Activated T-helper 1 cell treated with anti-CD3 and anti-CD28 coated beads, Interleukin-12 subunit alpha, Interleukin-12 subunit beta, Interleukin-2, Interleukin-4 antibody, amounts not matched to agents 30 ng/mL and 10 ng/mL and 1 ng/mL, durations not matched to agents 14 hours and 24 hours and 36 hours (primary cell): ENCODE measurements at regions not wholly inside any gene's neighbourhood (a gene's known extent, or its start where the extent isn't known, plus 50 kb on each side); places are given as distances from the start of the nearest gene placed in this dataset.

Experiments
- DNase-seq: peaks from one replicate; pipeline ENCODE4 v3.0.0; 2021; ENCODE audit warnings: low spot score
- H3K27ac Mint-ChIP-seq: one replicate; pipeline ENCODE4 v1.8.0; 2021; ENCODE audit warnings: mild to moderate bottlenecking, mixed read lengths
- H3K27me3 Mint-ChIP-seq: one replicate; pipeline ENCODE4 v1.8.0; 2022; ENCODE audit warnings: mild to moderate bottlenecking, moderate library complexity, mixed read lengths; ENCODE audit not compliant: insufficient read depth
- H3K36me3 Mint-ChIP-seq: one replicate; pipeline ENCODE4 v1.8.0; 2021; ENCODE audit warnings: low read depth, mixed read lengths
- H3K4me1 Mint-ChIP-seq: one replicate; pipeline ENCODE4 v1.8.0; 2021; ENCODE audit warnings: low read depth, mixed read lengths
- H3K4me3 Mint-ChIP-seq: one replicate; pipeline ENCODE4 v1.8.0; 2021; ENCODE audit warnings: mild to moderate bottlenecking, moderate library complexity, mixed read lengths
- H3K9me3 Mint-ChIP-seq: one replicate; pipeline ENCODE4 v1.8.0; 2021; ENCODE audit warnings: mixed read lengths
- intact Hi-C: fragments of 100-400 bp; cut with micrococcal nuclease; formaldehyde crosslinking; loops from one replicate; pipeline ENCODE4 v1.15.1; 2024

- Mint-ChIP-seq H3K27me3 (peaks cover 9% of the 10 kb centered on the region), H3K27ac (no peak overlapping the region), H3K36me3 (no peaks in the 10 kb centered on the region), H3K4me3 (no peak overlapping the region), H3K4me1 (peaks cover 48% of the 10 kb centered on the region), H3K9me3 (peaks cover 14% of the 10 kb centered on the region)
- intact Hi-C loops, result no loop called here
- no peak for DNase-seq
These were observed 102.2 kb upstream of the SERP2 start for GRCh38 chr13:44271473-44271872.

- Mint-ChIP-seq H3K27me3 (peaks cover 7% of the 10 kb centered on the region), H3K4me1 (peaks cover 48% of the 10 kb centered on the region), H3K27ac (peak overlapping the region; percentile 6), H3K9me3 (peaks cover 12% of the 10 kb centered on the region), H3K4me3 (no peak overlapping the region), H3K36me3 (no peaks in the 10 kb centered on the region)
- DNase-seq, result no peak
- intact Hi-C loops, result no loop called here
These were observed 101.7 kb upstream of the SERP2 start for GRCh38 chr13:44271915-44272341.

- H3K4me1 Mint-ChIP-seq, result peaks cover 48% of the 10 kb centered on the region
- H3K4me3 Mint-ChIP-seq, result no peak overlapping the region
- peaks cover 3% of the 10 kb centered on the region for H3K27me3 Mint-ChIP-seq
- intact Hi-C loops, result no loop called here
- H3K36me3 Mint-ChIP-seq, result no peaks in the 10 kb centered on the region
- DNase-seq, result no peak
- peaks cover 7% of the 10 kb centered on the region for H3K9me3 Mint-ChIP-seq
- H3K27ac Mint-ChIP-seq, result no peak overlapping the region
These were observed 100.9 kb upstream of the SERP2 start for GRCh38 chr13:44272692-44273091.

- H3K4me1 Mint-ChIP-seq, result peaks cover 54% of the 10 kb centered on the region
- H3K27ac Mint-ChIP-seq, result peak overlapping the region; percentile 2
- DNase-seq, result no peak
- H3K27me3 Mint-ChIP-seq, result no peaks in the 10 kb centered on the region
- intact Hi-C loops, result no loop called here
- H3K9me3 Mint-ChIP-seq, result peaks cover 7% of the 10 kb centered on the region
- no peak overlapping the region for H3K4me3 Mint-ChIP-seq
- no peaks in the 10 kb centered on the region for H3K36me3 Mint-ChIP-seq
These were observed 100.4 kb upstream of the SERP2 start for GRCh38 chr13:44273216-44273615.

GRCh38 chr13:44273991-44274770 lies 99.4 kb upstream of the SERP2 start:
- Mint-ChIP-seq H3K27ac (peak overlapping the region; percentile 85), H3K9me3 (peaks cover 7% of the 10 kb centered on the region), H3K4me3 (peak overlapping the region; percentile 56), H3K27me3 (no peaks in the 10 kb centered on the region), H3K4me1 (peaks cover 60% of the 10 kb centered on the region), H3K36me3 (no peaks in the 10 kb centered on the region)
- peak; percentile 22 for DNase-seq
- intact Hi-C loops, result loop anchor here (1.0 to 2.0 kb wide), 4 partner anchors 15 to 644 kb away; no protein-coding TSS in a partner anchor

- H3K4me1 Mint-ChIP-seq, result peaks cover 60% of the 10 kb centered on the region
These were observed 98.8 kb upstream of the SERP2 start for GRCh38 chr13:44274771-44275205.

GRCh38 chr13:44275381-44275780 lies 98.2 kb upstream of the SERP2 start:
- no peak overlapping the region for H3K4me3 Mint-ChIP-seq

More at GRCh38 chr13:44274771-44275205, 98.8 kb upstream of the SERP2 start:
- no peaks in the 10 kb centered on the region for H3K36me3 Mint-ChIP-seq
- DNase-seq, result no peak
- intact Hi-C loops, result loop anchor here (1.0 to 2.0 kb wide), 4 partner anchors 15 to 644 kb away; no protein-coding TSS in a partner anchor
- H3K4me3 Mint-ChIP-seq, result peak overlapping the region; percentile 56
- peaks cover 7% of the 10 kb centered on the region for H3K9me3 Mint-ChIP-seq
- H3K27me3 Mint-ChIP-seq, result no peaks in the 10 kb centered on the region
- peak overlapping the region; percentile 85 for H3K27ac Mint-ChIP-seq

GRCh38 chr13:44276061-44276460 lies 97.6 kb upstream of the SERP2 start:
- H3K36me3 Mint-ChIP-seq, result no peaks in the 10 kb centered on the region
- no peak for DNase-seq
- H3K9me3 Mint-ChIP-seq, result peaks cover 7% of the 10 kb centered on the region
- H3K4me3 Mint-ChIP-seq, result no peak overlapping the region
- intact Hi-C loops, result no loop called here
- no peaks in the 10 kb centered on the region for H3K27me3 Mint-ChIP-seq
- no peak overlapping the region for H3K27ac Mint-ChIP-seq
- peaks cover 54% of the 10 kb centered on the region for H3K4me1 Mint-ChIP-seq

More at GRCh38 chr13:44275381-44275780, 98.2 kb upstream of the SERP2 start:
- intact Hi-C loops, result loop anchor here (2.0 kb wide), 2 partner anchors 19 to 133 kb away; no protein-coding TSS in a partner anchor
- Mint-ChIP-seq H3K27me3 (no peaks in the 10 kb centered on the region), H3K36me3 (no peaks in the 10 kb centered on the region), H3K9me3 (peaks cover 7% of the 10 kb centered on the region), H3K4me1 (peaks cover 60% of the 10 kb centered on the region), H3K27ac (peak overlapping the region; percentile 46)
- no peak for DNase-seq

GRCh38 chr13:44277459-44277858 lies 96.2 kb upstream of the SERP2 start:
- peaks cover 42% of the 10 kb centered on the region for H3K4me1 Mint-ChIP-seq
- DNase-seq, result no peak
- no peaks in the 10 kb centered on the region for H3K36me3 Mint-ChIP-seq
- peaks cover 8% of the 10 kb centered on the region for H3K27me3 Mint-ChIP-seq
- intact Hi-C loops, result no loop called here
- peaks cover 7% of the 10 kb centered on the region for H3K9me3 Mint-ChIP-seq
- no peak overlapping the region for H3K4me3 Mint-ChIP-seq
- no peak overlapping the region for H3K27ac Mint-ChIP-seq

GRCh38 chr13:44278166-44278565 lies 95.5 kb upstream of the SERP2 start:
- Mint-ChIP-seq H3K36me3 (no peaks in the 10 kb centered on the region), H3K27ac (no peak overlapping the region), H3K4me3 (no peak overlapping the region), H3K9me3 (peaks cover 7% of the 10 kb centered on the region), H3K4me1 (peaks cover 39% of the 10 kb centered on the region), H3K27me3 (peaks cover 15% of the 10 kb centered on the region)
- DNase-seq, result no peak
- intact Hi-C loops, result no loop called here

GRCh38 chr13:44280456-44280855 lies 93.2 kb upstream of the SERP2 start:
- peaks cover 24% of the 10 kb centered on the region for H3K27me3 Mint-ChIP-seq
- H3K4me1 Mint-ChIP-seq, result peaks cover 16% of the 10 kb centered on the region
- DNase-seq, result no peak
- H3K4me3 Mint-ChIP-seq, result no peak overlapping the region
- no peaks in the 10 kb centered on the region for H3K36me3 Mint-ChIP-seq
- intact Hi-C loops, result no loop called here
- H3K9me3 Mint-ChIP-seq, result peaks cover 11% of the 10 kb centered on the region
- no peak overlapping the region for H3K27ac Mint-ChIP-seq

- DNase-seq, result no peak
- Mint-ChIP-seq H3K9me3 (peaks cover 4% of the 10 kb centered on the region), H3K36me3 (peaks cover 1% of the 10 kb centered on the region), H3K27me3 (peaks cover 28% of the 10 kb centered on the region), H3K4me3 (no peak overlapping the region), H3K4me1 (peaks cover 12% of the 10 kb centered on the region), H3K27ac (no peak overlapping the region)
- intact Hi-C loops, result no loop called here
These were observed 92.2 kb upstream of the SERP2 start for GRCh38 chr13:44281252-44282000.

GRCh38 chr13:44283600-44283999 lies 90.0 kb upstream of the SERP2 start:
- no peak for DNase-seq
- Mint-ChIP-seq H3K9me3 (peaks cover 4% of the 10 kb centered on the region), H3K27me3 (peaks cover 32% of the 10 kb centered on the region), H3K36me3 (peaks cover 1% of the 10 kb centered on the region), H3K4me1 (peaks cover 2% of the 10 kb centered on the region), H3K4me3 (no peak overlapping the region), H3K27ac (no peak overlapping the region)
- intact Hi-C loops, result no loop called here
